ENCODE measurements at regions not wholly inside any gene's neighbourhood (a gene's known extent, or its start where the extent isn't known, plus 50 kb on each side); places are given as distances from the start of the nearest gene placed in this dataset.
"Not testable (repeated sequence)": the region's sequence is repeated elsewhere in the genome, so short reads cannot be mapped to it uniquely, and the experiment has no call there.

- not testable (repeated sequence) for DNase-seq
- H3K36me3 ChIP-seq: peaks cover 81% of the 10 kb centered on the region
Observed at GRCh38 chr3:197618408-197618807, 62.6 kb upstream of the BDH1 start.

DNA sequence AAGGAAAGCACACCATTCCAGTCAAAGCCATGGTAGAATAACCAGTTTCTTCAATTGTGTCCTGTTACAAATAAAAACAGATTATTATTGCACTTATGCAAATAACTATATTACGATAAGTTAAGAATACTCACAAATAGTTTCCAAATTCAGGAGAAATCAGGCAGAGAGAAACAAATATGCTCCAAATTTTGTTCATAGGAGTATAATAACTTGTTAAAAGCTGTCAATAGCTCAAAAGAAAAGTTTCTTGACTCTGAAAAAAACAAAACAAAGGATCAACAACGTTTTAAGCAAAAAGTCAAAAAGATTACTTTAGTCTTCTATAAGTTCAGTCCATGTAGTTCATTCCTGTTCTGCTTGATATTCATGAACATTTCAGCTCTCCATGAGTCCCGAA is 59.7 kb upstream of the BDH1 start:
- no peaks in the 10 kb centered on the region for H3K4me1 ChIP-seq
- TF ChIP-seq, protein P1, sequence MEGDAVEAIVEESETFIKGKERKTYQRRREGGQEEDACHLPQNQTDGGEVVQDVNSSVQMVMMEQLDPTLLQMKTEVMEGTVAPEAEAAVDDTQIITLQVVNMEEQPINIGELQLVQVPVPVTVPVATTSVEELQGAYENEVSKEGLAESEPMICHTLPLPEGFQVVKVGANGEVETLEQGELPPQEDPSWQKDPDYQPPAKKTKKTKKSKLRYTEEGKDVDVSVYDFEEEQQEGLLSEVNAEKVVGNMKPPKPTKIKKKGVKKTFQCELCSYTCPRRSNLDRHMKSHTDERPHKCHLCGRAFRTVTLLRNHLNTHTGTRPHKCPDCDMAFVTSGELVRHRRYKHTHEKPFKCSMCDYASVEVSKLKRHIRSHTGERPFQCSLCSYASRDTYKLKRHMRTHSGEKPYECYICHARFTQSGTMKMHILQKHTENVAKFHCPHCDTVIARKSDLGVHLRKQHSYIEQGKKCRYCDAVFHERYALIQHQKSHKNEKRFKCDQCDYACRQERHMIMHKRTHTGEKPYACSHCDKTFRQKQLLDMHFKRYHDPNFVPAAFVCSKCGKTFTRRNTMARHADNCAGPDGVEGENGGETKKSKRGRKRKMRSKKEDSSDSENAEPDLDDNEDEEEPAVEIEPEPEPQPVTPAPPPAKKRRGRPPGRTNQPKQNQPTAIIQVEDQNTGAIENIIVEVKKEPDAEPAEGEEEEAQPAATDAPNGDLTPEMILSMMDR (IDR thresholded peaks at IDR 0.05; ENCODE audit: borderline replicate concordance): no peak

More at GRCh38 chr3:197618408-197618807, 62.6 kb upstream of the BDH1 start:
- H3K4me1 ChIP-seq; H3K27me3 ChIP-seq (ENCODE audit: low read depth); H3K27ac ChIP-seq (replicated peaks); H3K9me3 ChIP-seq (replicated peaks); intact Hi-C loops (cut with micrococcal nuclease); H3K4me3 ChIP-seq: not testable (repeated sequence)

GRCh38 chr3:197614134-197614533 is 58.4 kb upstream of the BDH1 start:
- H3K4me1 ChIP-seq; H3K4me3 ChIP-seq; intact Hi-C loops (cut with micrococcal nuclease); H3K9me3 ChIP-seq (replicated peaks); H3K27ac ChIP-seq (replicated peaks); H3K27me3 ChIP-seq (ENCODE audit: low read depth); DNase-seq: not testable (repeated sequence)
- peaks cover 93% of the 10 kb centered on the region for H3K36me3 ChIP-seq

More for the DNA sequence above, 59.7 kb upstream of the BDH1 start:
- peaks cover 7% of the 10 kb centered on the region for H3K9me3 ChIP-seq (replicated peaks)
- H3K27me3 ChIP-seq (ENCODE audit: low read depth): no peaks in the 10 kb centered on the region
- H3K36me3 ChIP-seq: peaks cover 96% of the 10 kb centered on the region
- DNase-seq: no peak
- H3K27ac ChIP-seq (replicated peaks): no peak overlapping the region
- intact Hi-C loops (cut with micrococcal nuclease): no loop called here
- no peak overlapping the region for H3K4me3 ChIP-seq

GRCh38 chr3:197613199-197613598 is 57.4 kb upstream of the BDH1 start:
- no peak for DNase-seq
- Histone ChIP-seq H3K36me3 (peaks cover 95% of the 10 kb centered on the region), H3K4me3 (no peak overlapping the region), H3K4me1 (no peaks in the 10 kb centered on the region), H3K9me3 (replicated peaks) (peaks cover 7% of the 10 kb centered on the region), H3K27ac (replicated peaks) (no peak overlapping the region), H3K27me3 (ENCODE audit: low read depth) (no peaks in the 10 kb centered on the region)
- intact Hi-C loops (cut with micrococcal nuclease): no loop called here
- TF ChIP-seq, protein P1 (IDR thresholded peaks at IDR 0.05; ENCODE audit: borderline replicate concordance): no peak

GRCh38 chr3:197611255-197611654 is 55.5 kb upstream of the BDH1 start:
- DNase-seq: no peak
- Histone ChIP-seq H3K4me1 (no peaks in the 10 kb centered on the region), H3K4me3 (no peak overlapping the region), H3K27ac (replicated peaks) (no peak overlapping the region), H3K9me3 (replicated peaks) (peaks cover 7% of the 10 kb centered on the region), H3K36me3 (peaks cover 97% of the 10 kb centered on the region), H3K27me3 (ENCODE audit: low read depth) (no peaks in the 10 kb centered on the region)
- TF ChIP-seq, protein P1 (IDR thresholded peaks at IDR 0.05; ENCODE audit: borderline replicate concordance): no peak
- intact Hi-C loops (cut with micrococcal nuclease): no loop called here

DNA sequence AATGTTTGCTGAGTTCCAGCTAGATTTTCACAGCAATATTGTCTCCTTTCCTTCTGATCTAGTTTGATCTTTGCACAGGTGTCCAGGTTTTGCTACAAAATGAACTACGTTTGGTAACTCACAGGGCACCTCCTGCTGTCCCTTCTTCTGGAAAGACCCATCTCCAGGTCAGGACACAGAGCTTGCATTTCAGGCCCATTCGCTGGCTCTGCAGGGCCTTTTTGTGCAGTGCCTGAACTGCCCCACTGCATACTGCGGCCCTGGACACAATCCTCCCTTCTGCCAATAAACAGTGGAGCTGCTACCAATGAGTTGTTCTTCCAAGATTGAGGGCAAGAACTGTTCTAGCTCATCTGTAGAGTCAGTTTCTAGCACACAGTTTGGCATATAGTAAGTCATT is 50.7 kb upstream of the BDH1 start:
- Histone ChIP-seq H3K4me3 (no peak overlapping the region), H3K27me3 (ENCODE audit: low read depth) (no peaks in the 10 kb centered on the region), H3K9me3 (replicated peaks) (no peaks in the 10 kb centered on the region), H3K36me3 (peaks cover 63% of the 10 kb centered on the region), H3K4me1 (no peaks in the 10 kb centered on the region), H3K27ac (replicated peaks) (no peak overlapping the region)
- TF ChIP-seq, protein P1 (IDR thresholded peaks at IDR 0.05; ENCODE audit: borderline replicate concordance): no peak
- DNase-seq: no peak
- intact Hi-C loops (cut with micrococcal nuclease): no loop called here
